IPS-18c (cell line): ENCODE measurements at regions not wholly inside any gene's neighbourhood (a gene's known extent, or its start where the extent isn't known, plus 50 kb on each side); places are given as distances from the start of the nearest gene placed in this dataset.
"Not testable (repeated sequence)": the region's sequence is repeated elsewhere in the genome, so short reads cannot be mapped to it uniquely, and the experiment has no call there.

ENCODE experiments used
- H3K4me3 ChIP-seq: 2 replicates; pipeline ENCODE4 v1.7.0; 2013; ENCODE audit warnings: low read depth, mild to moderate bottlenecking, low read length, moderate library complexity; ENCODE audit not compliant: insufficient read depth
- H3K9me3 ChIP-seq: one replicate; pipeline ENCODE4 v1.6.1; 2013; ENCODE audit warnings: mild to moderate bottlenecking, low read length, moderate library complexity; ENCODE audit not compliant: control insufficient read depth, insufficient read depth

DNA sequence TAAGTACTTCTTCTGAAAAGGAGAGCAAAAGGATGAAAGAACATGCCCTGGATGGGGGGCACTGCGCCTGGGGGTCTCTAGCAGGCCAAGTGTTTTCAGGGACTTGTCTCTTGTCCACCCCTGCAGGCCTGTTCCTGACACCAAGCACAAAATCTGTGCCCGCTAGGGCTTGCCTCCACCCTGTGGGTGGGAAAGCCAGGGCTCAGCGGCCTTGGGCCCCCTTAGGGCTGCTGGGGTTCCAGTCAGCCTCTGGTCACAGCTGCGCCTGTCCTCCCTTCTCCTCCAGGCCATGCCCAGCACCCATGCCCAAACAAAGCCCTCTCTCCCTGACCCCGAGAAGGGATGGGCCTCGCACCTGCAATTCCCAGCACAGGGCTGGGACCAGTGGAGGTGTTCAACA is 71.1 kb upstream of the TRPM1 start:
- H3K9me3 ChIP-seq, result no peaks in the 10 kb centered on the region
- no peak overlapping the region for H3K4me3 ChIP-seq

GRCh38 chr15:31173790-31174450 is 72.4 kb upstream of the TRPM1 start:
- no peak overlapping the region for H3K4me3 ChIP-seq

GRCh38 chr15:31175484-31175883 is 74.0 kb upstream of the TRPM1 start:
- H3K4me3 ChIP-seq, result no peak overlapping the region
- no peaks in the 10 kb centered on the region for H3K9me3 ChIP-seq

More at GRCh38 chr15:31173790-31174450, 72.4 kb upstream of the TRPM1 start:
- no peaks in the 10 kb centered on the region for H3K9me3 ChIP-seq

GRCh38 chr15:31177951-31178350 is 76.4 kb upstream of the TRPM1 start:
- Histone ChIP-seq H3K4me3 (no peak overlapping the region), H3K9me3 (no peaks in the 10 kb centered on the region)

DNA sequence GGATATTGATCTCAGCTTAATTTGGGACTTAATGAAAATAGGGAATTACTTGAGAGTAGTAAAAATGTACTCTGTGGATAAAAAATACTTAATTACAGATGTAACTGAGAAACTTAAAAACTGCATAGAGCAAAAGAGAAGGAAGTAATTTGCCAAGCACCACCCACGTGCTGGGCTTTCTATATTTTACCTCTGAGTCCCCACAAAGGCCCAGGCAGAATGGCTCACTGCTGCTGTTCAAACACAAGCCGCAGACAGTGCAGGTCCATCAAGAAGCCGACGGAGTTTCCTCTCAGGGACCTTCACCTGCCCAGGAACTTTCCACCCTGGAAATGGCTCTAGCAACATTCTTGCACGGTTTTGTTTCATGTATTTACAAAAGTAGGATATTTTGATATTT is 77.2 kb upstream of the TRPM1 start:
- no peak overlapping the region for H3K4me3 ChIP-seq
- no peaks in the 10 kb centered on the region for H3K9me3 ChIP-seq

GRCh38 chr15:31179693-31180092 is 78.2 kb upstream of the TRPM1 start:
- H3K4me3 ChIP-seq, result no peak overlapping the region
- no peaks in the 10 kb centered on the region for H3K9me3 ChIP-seq

DNA sequence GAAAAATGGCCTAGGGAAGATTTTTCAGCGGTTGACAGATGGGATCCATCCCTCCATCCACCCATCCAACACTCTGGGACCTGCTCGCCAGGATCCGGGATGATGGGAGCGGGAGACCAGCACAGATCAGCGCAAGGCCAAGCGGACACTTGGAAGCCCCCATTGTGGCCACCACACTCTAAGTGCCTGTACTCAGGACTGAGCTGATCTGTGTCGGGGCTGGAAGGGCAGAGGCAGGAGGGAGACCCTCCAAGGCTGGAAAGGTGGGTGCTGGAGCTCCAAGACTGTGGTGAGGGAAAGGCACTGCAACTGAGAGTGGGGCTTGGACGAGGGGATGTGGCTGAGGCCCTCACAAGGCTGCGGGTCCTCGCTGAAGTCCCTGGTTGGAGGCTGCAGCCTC is 91.8 kb upstream of the TRPM1 start:
- no peak overlapping the region for H3K4me3 ChIP-seq

GRCh38 chr15:31195871-31196270 is 94.3 kb upstream of the TRPM1 start:
- Histone ChIP-seq H3K9me3 (no peaks in the 10 kb centered on the region), H3K4me3 (no peak overlapping the region)

More for the DNA sequence above, 91.8 kb upstream of the TRPM1 start:
- no peaks in the 10 kb centered on the region for H3K9me3 ChIP-seq

GRCh38 chr15:31197497-31198414 is 96.2 kb upstream of the TRPM1 start:
- H3K4me3 ChIP-seq, result no peak overlapping the region
- H3K9me3 ChIP-seq, result no peaks in the 10 kb centered on the region

DNA sequence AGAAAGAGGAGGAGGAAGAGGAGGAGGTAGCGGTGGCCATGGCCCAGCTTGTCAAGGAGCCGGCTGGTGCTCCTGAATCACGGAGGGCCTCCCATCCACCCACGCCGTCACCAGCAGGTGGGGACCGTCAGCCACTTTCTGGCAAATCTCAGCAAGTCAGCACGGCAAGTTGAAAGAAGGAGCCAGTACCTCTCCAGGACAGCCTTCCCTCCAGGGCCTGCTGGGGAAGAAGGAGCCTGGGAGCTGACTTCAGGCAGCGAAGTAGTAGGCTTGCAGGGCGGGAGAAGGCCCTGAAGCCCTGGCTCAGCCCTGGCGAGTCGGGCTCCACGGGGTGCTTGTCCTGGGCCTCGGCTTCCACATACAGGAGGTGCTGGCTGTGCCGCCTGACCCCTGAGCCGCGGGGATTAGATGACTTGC is 99.2 kb upstream of the TRPM1 start:
- Histone ChIP-seq H3K9me3 (no peaks in the 10 kb centered on the region), H3K4me3 (no peak overlapping the region)

DNA sequence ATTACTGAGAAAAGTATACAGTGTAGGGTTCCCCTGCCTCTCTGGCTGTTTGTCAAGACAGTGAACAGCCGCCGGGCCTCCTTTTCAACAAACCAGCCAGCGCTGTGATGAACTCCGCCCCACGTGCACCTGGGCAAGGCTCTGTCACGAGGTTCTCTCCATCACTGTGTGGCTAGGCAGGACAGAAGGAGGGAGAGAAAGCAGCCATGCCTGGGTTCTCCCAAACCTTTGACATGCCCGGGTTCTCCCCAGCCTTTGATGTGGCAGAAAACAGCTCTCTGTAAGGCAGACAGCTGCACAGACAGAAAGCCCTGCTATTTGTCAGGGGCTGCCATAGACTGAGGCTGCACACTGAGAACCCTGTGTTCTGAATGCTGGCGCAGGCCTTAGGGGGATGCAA is 101.4 kb upstream of the TRPM1 start:
- H3K4me3 ChIP-seq, result no peak overlapping the region
- H3K9me3 ChIP-seq, result peaks cover 2% of the 10 kb centered on the region

DNA sequence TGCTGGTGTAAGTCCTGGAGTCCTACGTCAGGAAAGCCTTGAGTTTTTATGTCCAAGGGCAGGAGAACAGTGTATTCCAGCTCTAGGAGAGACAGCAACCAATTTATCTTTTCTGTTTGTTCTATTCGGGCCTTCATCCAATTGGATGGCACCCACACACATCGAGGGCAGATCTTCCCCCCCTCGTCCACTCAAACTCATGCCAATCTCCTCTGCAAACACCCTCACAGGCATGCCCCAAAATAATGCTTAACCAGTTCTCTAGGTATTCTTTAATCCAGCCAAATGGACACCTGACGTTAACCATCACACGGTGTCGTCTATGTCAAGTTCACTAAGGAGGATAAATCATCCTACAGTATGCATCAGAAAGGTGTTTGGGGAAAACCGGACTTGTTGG is 102.5 kb upstream of the TRPM1 start:
- Histone ChIP-seq H3K4me3 (no peak overlapping the region), H3K9me3 (peaks cover 2% of the 10 kb centered on the region)

DNA sequence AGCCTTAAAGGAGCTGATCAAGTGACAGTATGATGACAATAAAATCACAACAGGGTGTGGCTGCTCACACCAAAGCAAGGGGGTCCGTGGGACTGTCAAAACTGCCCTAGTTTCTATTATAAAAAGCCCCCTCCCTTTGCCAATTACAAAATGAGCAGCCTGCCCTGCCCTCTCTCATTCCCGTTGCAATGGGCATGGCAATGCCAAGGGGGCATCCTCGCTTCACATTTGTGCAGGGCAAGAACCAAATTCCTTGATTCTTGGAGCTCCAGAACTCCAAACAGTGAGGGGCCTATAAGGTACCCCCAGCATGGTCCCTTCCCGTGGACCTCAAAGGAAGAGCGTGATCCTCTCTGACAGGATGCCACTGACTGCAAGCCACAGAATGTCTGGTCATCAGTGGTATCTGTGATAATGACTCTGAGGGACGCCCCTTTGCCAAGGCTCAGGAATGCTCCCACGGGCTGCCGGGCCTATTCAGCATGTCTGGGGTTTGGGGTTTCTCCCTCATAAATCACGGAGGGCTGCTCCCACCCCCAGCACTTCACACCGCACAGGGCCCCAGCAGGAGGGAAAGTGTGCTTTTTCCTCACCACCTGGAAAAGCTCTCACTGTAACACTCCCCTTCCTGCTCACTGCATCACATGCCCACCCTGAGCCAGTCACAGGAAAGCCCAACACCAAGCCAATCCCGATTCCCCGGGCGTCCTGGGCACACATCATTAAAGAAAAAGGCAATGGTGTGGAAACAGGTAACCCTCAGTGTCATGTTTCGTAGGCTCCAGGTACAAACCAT is 105.1 kb upstream of the TRPM1 start:
- H3K4me3 ChIP-seq, result no peak overlapping the region
- peaks cover 2% of the 10 kb centered on the region for H3K9me3 ChIP-seq

DNA sequence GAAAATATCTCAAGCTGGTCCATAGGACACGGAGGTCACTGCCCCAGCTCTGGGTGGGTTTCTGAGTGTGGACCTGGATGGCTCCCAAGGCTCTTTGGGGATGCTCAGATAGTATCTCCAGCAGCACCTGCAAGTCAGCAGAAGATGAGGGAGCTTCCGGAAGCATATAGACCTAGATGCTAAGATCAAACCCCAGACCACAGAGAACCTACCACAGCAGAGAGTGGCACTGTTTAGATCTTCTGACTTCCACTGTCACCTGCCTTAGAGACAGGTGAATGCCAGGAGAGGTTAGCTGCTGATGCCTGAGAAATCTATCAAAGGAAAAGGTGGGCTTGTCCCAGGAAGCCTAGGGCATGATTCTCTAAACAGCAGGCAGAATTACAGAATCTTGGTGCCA is 105.7 kb upstream of the TRPM1 start:
- no peak overlapping the region for H3K4me3 ChIP-seq

DNA sequence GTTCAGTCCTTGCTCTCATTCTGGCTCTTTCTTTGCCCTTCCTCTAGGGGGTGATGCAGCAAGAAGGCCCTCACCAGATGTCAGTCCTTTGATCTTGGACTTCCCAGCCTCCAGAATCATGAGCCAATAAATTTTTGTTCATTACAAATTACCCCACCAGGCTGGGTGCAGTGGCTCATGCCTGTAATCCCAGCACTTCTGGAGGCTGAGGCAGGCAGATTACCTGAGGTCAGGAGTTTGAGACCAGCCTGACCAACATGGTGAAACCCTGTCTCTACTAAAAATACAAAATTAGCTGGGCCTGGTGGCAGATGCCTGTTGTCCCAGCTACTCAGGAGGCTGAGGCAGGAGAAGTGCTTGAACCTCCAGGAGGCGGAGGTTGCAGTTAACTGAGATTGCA is 106.3 kb upstream of the TRPM1 start:
- not testable (repeated sequence) for H3K4me3 ChIP-seq

More for the DNA sequence above, 105.7 kb upstream of the TRPM1 start:
- peaks cover 2% of the 10 kb centered on the region for H3K9me3 ChIP-seq

DNA sequence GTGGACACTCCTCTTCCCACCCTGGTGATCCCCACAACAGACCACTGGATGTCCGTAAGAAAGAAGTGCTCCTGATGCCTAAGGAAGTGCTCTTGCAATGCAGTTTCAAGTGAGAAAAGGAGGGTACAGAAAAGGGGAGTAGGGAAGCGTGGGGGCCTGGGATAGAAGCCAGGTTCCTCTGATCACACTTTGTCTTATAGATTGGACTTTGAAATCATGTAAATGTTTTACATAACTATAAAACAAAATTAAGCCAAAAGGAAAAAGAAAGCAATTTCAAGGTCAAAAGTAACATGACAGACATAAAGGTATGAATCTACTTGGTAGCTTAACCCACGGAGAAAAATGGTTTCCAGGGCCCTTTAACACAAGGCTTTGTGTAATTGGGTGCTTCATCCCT is 107.3 kb upstream of the TRPM1 start:
- Histone ChIP-seq H3K9me3 (peaks cover 2% of the 10 kb centered on the region), H3K4me3 (no peak overlapping the region)

More for the DNA sequence above, 106.3 kb upstream of the TRPM1 start:
- not testable (repeated sequence) for H3K9me3 ChIP-seq

GRCh38 chr15:31211353-31211752 is 109.8 kb upstream of the TRPM1 start:
- Histone ChIP-seq H3K4me3 (no peak overlapping the region), H3K9me3 (peaks cover 2% of the 10 kb centered on the region)
